ENCODE measurements at regions not wholly inside any gene's neighbourhood (a gene's known extent, or its start where the extent isn't known, plus 50 kb on each side); places are given as distances from the start of the nearest gene placed in this dataset.
"Not testable (repeated sequence)": the region's sequence is repeated elsewhere in the genome, so short reads cannot be mapped to it uniquely, and the experiment has no call there.

DNA sequence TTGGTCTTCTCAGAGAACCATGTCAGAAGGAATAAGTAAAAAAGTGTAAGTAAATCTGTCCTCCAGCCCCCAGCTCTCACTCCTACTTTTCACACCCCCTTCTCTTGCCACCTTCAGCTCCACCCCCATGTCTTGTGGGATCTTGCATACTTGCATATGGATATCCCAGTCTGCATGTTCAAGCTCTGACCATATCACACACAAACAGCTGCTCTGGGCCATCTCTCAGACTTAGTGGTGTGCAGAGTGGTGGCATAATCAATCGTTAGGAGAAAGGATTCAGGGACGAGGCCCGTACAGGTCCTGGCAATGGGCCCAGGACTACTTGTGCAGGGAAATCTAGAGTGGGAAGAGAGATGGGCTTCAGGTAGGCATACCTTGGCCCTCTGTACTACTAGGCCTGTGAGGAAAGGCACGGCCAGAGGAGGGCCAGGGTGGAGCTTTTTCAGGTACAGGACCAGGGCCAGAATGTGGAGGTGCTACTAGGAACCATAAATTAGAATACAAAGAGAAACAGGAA, 112.0 kb upstream of the SGK1 start:
- WGBS, 2 donors = 35 to 45% methylated on average over 4 of the region's 4 CpGs
- Histone ChIP-seq H3K27ac (no peak overlapping the region), H3K4me1 (peaks cover 13 to 17% of the 10 kb centered on the region in 2 donors), H3K9me3 (no peaks in the 10 kb centered on the region), H3K4me3 (replicated peaks in 1 of 3) (no peak overlapping the region), H3K27me3 (no peaks in the 10 kb centered on the region), H3K36me3 (no peaks in the 10 kb centered on the region)
- DNase-seq = peak; percentile 52 to 66
- intact Hi-C loops (cut with DNase I) = no loop called here
- TF ChIP-seq, protein P1, sequence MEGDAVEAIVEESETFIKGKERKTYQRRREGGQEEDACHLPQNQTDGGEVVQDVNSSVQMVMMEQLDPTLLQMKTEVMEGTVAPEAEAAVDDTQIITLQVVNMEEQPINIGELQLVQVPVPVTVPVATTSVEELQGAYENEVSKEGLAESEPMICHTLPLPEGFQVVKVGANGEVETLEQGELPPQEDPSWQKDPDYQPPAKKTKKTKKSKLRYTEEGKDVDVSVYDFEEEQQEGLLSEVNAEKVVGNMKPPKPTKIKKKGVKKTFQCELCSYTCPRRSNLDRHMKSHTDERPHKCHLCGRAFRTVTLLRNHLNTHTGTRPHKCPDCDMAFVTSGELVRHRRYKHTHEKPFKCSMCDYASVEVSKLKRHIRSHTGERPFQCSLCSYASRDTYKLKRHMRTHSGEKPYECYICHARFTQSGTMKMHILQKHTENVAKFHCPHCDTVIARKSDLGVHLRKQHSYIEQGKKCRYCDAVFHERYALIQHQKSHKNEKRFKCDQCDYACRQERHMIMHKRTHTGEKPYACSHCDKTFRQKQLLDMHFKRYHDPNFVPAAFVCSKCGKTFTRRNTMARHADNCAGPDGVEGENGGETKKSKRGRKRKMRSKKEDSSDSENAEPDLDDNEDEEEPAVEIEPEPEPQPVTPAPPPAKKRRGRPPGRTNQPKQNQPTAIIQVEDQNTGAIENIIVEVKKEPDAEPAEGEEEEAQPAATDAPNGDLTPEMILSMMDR (IDR thresholded peaks at IDR 0.05) = no peak
- no peak for TF ChIP-seq POLR2A (IDR thresholded peaks at IDR 0.05)

DNA sequence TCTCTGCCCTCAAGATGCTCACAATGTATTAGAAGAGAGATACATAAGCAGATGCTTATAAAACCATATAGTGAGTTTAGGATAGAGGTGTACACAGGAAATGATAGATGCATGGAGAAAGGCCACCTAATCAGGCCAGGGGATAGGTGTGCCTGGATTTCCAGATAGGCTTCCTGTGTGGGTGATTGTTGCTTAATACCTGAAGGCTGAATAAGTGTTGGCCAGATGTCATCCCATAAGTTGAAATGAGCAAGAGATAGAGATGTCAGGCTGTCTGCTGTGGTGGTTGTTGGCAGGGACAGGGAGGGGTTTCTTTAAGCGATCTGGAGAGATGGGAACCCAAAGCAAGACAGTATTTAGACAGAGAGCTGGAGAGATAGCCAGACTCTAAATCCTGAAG, 109.8 kb upstream of the SGK1 start:
- DNase-seq = no peak
- 89 to 96% methylated on average over 1 of the region's 1 CpG for WGBS, 2 donors

DNA sequence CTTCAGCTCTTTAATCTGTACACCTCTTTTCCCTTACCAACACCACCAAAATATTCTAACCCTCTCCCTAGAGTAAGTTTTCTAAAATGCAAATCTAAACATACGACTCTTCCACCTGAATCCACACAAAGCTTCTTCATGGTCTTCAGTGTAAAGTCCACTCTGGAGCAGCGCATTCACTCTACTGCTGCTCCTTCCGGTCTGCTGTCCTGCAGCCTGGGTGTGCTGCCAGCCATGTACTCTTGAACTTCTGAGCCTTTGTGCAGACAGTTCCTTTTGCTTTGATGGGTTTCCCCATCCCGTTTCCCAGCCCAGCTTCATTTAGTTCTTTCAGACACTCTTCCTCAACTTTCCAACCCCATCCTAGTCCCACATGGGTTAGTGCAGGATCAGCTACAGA, 108.7 kb upstream of the SGK1 start:
- Histone ChIP-seq H3K4me3 (replicated peaks in 1 of 3) (no peak overlapping the region), H3K36me3 (no peaks in the 10 kb centered on the region), H3K9me3 (no peaks in the 10 kb centered on the region), H3K27ac (no peak overlapping the region), H3K4me1 (peaks cover 8 to 10% of the 10 kb centered on the region in 2 donors), H3K27me3 (no peaks in the 10 kb centered on the region)
- TF ChIP-seq POLR2A (IDR thresholded peaks at IDR 0.05) = no peak
- TF ChIP-seq, protein P1 (IDR thresholded peaks at IDR 0.05) = no peak
- no peak for DNase-seq
- WGBS, 2 donors = 79 to 88% methylated on average over 4 of the region's 4 CpGs
- intact Hi-C loops (cut with DNase I) = no loop called here

More for the DNA sequence above, 109.8 kb upstream of the SGK1 start:
- H3K4me3 ChIP-seq (replicated peaks in 1 of 3) = no peak overlapping the region
- H3K27ac ChIP-seq = no peak overlapping the region
- intact Hi-C loops (cut with DNase I) = no loop called here
- H3K36me3 ChIP-seq = no peaks in the 10 kb centered on the region
- H3K27me3 ChIP-seq = no peaks in the 10 kb centered on the region
- no peaks in the 10 kb centered on the region for H3K9me3 ChIP-seq
- H3K4me1 ChIP-seq = peaks cover 13 to 17% of the 10 kb centered on the region in 2 donors
- TF ChIP-seq POLR2A (IDR thresholded peaks at IDR 0.05) = no peak
- TF ChIP-seq, protein P1 (IDR thresholded peaks at IDR 0.05) = no peak

DNA sequence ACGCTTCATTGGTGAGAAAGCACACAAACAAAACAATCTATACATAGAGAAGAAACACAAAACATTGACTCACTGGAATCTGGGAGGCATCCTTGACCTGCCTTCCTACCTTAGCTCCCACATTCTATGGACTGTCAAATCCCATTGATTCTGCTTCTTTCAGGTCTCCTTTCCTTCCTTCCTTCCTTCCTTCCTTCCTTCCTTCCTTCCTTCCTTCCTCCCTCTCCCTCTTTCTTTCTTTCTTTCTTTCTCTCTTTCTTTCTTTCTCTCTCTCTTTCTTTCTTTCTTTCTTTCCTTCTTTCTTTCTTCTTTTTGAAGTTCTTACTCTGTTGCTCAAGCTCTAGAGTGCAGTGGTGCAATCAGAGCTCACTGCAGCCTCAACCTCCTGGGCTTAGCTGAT, 108.0 kb upstream of the SGK1 start:
- H3K36me3 ChIP-seq; H3K27me3 ChIP-seq; intact Hi-C loops (cut with DNase I); H3K9me3 ChIP-seq; H3K4me1 ChIP-seq; H3K27ac ChIP-seq; DNase-seq; H3K4me3 ChIP-seq (replicated peaks in 1 of 3): not testable (repeated sequence)
- WGBS, 2 donors = 93 to 98% methylated on average over 1 of the region's 1 CpG

DNA sequence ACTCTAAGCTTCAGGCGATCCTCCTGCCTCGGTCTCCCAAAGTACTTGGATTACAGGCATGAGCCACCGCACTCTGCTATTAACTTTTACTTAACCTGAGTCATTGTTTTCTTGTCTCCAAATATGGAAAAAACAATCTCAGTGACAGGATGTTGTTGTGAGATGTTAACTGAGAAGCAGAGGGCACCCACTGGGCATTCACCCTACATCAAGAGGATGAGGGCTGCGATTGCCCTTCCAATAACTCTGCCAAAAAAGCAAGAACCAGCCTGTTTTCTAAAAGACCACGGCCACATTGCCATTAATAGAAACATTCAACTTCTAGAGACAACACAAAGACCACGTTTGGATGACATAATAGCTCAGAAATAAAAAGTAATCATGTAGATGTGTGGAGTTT, 107.6 kb upstream of the SGK1 start:
- no peaks in the 10 kb centered on the region for H3K9me3 ChIP-seq
- TF ChIP-seq, protein P1 (IDR thresholded peaks at IDR 0.05) = no peak
- TF ChIP-seq POLR2A (IDR thresholded peaks at IDR 0.05) = no peak
- no peak for DNase-seq
- intact Hi-C loops (cut with DNase I) = no loop called here
- H3K4me3 ChIP-seq (replicated peaks in 1 of 3) = no peak overlapping the region
- no peak overlapping the region for H3K27ac ChIP-seq
- WGBS, 2 donors = 76 to 81% methylated on average over 6 of the region's 6 CpGs
- no peaks in the 10 kb centered on the region for H3K36me3 ChIP-seq
- peaks cover 0 to 6% of the 10 kb centered on the region in 2 donors for H3K4me1 ChIP-seq
- no peaks in the 10 kb centered on the region for H3K27me3 ChIP-seq

DNA sequence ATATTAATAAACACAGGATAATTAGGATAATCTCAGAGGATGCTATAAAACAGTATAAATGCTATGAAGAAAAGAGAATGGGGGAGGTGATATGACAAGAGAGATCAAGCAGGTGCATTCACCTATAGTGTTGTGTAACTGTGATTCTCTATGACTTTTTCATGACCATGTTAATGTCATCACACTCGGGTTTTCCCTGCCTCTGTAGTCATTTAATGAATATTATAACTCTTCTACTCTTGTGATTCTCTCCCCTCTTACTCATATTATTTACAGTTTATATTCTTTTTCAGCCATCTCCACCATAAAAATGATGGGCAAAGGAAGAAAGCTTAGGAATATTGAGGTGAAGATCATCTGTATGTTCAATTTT, 106.9 kb upstream of the SGK1 start:
- peaks cover 0 to under 1% of the 10 kb centered on the region in 2 donors for H3K4me1 ChIP-seq
- no peak for TF ChIP-seq POLR2A (IDR thresholded peaks at IDR 0.05)
- TF ChIP-seq, protein P1 (IDR thresholded peaks at IDR 0.05) = no peak
- H3K27me3 ChIP-seq = no peaks in the 10 kb centered on the region
- H3K4me3 ChIP-seq (replicated peaks in 1 of 3) = no peak overlapping the region
- intact Hi-C loops (cut with DNase I) = no loop called here
- H3K36me3 ChIP-seq = no peaks in the 10 kb centered on the region
- WGBS, 2 donors = 88 to 91% methylated on average over 1 of the region's 1 CpG
- no peak for DNase-seq
- no peaks in the 10 kb centered on the region for H3K9me3 ChIP-seq
- no peak overlapping the region for H3K27ac ChIP-seq
